ENCODE measurements at regions not wholly inside any gene's neighbourhood (a gene's known extent, or its start where the extent isn't known, plus 50 kb on each side); places are given as distances from the start of the nearest gene placed in this dataset.

DNA sequence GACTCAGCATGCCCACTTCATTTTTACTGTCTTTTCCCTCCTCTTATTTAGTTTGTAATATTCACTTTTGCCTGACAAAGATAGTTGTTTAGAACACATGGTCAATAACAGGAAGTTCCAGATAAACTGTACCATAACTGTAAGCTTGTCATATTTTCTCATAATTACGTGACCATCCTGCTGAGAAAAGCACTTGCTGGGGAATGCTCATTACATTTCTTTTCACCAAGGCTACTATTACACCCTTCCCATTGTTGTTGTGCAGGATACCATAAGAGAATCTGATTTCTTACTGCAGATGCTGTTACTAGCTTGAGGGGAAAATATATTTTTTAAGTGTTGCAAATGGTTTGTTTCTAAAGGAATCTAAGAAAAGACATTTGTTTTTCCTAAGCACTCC lies 111.7 kb upstream of the SLITRK6 start:
- peaks cover 0 to 3% (median 0%) of the 10 kb centered on the region in 3 donors for H3K27me3 Mint-ChIP-seq (ENCODE audit: low read depth in 3 of 3)
- H3K9me3 Mint-ChIP-seq: peaks cover 4 to 25% (median 16%) of the 10 kb centered on the region in 6 donors
- H3K4me3 Mint-ChIP-seq: no peak overlapping the region
- no peak overlapping the region for H3K27ac Mint-ChIP-seq
- peaks cover 0 to 1% of the 10 kb centered on the region in 2 donors for H3K4me1 Mint-ChIP-seq
- no peaks in the 10 kb centered on the region for H3K36me3 Mint-ChIP-seq
- DNase-seq: no peak

DNA sequence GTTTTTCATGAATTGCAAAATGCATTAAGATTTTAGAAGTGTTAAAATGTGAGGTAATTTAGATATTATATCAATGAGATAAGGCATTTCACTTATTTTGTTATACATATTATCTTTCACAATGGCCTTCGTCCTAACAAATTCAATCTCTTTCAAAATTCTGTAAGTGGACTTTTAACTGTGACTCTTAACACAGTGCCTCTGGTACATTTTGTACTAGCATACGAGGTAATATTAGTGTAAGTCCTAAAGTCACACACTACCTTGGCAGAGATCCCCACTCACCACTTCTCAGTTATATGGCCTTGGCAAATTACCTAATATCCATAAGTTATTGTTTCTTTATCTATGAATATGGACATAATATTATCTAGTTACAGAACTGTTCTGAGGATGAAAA lies 101.3 kb upstream of the SLITRK6 start:
- peaks cover 0 to 1% (median 0%) of the 10 kb centered on the region in 3 donors for H3K27me3 Mint-ChIP-seq (ENCODE audit: low read depth in 3 of 3)
- H3K9me3 Mint-ChIP-seq: peaks cover 6 to 13% (median 8%) of the 10 kb centered on the region in 6 donors
- no peak for DNase-seq
- no peak overlapping the region for H3K4me3 Mint-ChIP-seq
- H3K36me3 Mint-ChIP-seq: peaks cover 0 to 3% (median 0%) of the 10 kb centered on the region in 3 donors
- no peaks in the 10 kb centered on the region for H3K4me1 Mint-ChIP-seq
- H3K27ac Mint-ChIP-seq: no peak overlapping the region

DNA sequence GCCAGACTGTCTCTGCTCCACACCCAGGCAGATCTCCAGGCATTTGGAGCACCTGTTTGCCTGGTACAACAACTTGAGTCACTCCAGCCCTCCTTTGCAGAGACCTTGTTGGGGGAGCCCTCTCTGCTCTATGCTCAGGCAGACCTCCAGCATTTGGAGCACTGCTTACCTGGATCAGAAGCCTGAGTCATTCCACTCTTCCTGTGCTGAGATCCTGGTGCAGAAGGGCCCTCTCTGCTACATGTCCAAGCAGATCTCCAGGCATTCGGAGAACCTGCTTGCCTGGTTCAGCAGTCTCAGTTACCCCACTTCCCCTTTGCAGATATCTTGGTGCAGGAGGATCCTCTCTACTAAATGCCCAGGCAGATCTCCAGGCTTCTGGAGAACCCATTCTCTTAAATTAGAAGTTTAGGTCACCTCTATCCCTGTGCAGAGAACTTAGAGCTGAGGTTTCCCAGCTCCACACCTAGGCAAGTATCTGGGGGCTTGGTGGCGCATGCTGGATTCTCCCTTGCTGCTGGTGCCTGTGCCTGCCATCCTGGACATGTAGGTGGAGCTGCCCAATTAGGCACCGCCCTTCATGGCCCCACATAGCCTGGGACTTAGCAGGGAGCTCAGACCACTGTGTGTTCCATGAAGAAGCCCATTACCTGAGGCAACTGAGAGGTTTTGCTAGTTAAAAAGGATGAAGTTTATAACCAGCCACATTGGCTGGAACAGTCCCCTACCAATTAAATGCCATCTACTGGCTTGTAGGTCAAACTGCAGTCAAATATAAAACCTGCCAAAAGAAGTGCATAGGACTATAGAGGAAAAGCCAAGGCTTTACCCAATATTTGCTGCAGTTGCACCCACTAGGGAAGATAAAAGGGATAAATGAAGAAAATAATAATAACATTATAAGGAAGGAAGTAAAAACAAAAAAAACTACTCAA lies 97.6 kb upstream of the SLITRK6 start:
- no peak overlapping the region for H3K4me3 Mint-ChIP-seq

DNA sequence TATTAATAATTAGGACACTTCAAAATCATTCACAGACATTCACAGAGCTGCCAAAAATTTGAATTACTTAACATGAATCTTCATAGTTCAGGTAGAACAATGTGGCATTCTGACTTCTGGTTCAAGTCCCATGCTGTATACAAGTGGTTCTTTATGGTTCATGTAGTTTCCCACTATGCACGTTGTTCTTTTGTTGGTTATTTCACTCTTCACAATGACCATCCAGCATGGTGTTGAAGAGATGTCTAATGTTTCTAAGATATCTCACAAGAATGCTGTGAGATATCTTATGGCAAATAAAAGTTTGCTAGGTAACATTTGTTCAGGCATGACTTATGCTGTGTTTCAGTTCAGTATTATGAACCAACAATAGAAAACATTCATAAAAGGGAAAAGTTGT lies 88.2 kb upstream of the SLITRK6 start:
- Mint-ChIP-seq H3K27me3 (ENCODE audit: low read depth in 3 of 3) (peaks cover 0 to 2% (median 2%) of the 10 kb centered on the region in 3 donors), H3K4me3 (no peak overlapping the region), H3K9me3 (peaks cover 3 to 31% (median 16%) of the 10 kb centered on the region in 6 donors)

More for the DNA sequence above, 97.6 kb upstream of the SLITRK6 start:
- H3K9me3 Mint-ChIP-seq: peaks cover 4 to 25% (median 18%) of the 10 kb centered on the region in 6 donors
- no peak overlapping the region for H3K27ac Mint-ChIP-seq
- H3K27me3 Mint-ChIP-seq (ENCODE audit: low read depth in 3 of 3): no peaks in the 10 kb centered on the region
- DNase-seq: no peak
- no peaks in the 10 kb centered on the region for H3K4me1 Mint-ChIP-seq
- H3K36me3 Mint-ChIP-seq: peaks cover 0 to 3% (median 1%) of the 10 kb centered on the region in 3 donors

GRCh38 chr13:85879014-85879413 lies 79.8 kb upstream of the SLITRK6 start:
- no peak overlapping the region for H3K27ac Mint-ChIP-seq
- no peaks in the 10 kb centered on the region for H3K27me3 Mint-ChIP-seq (ENCODE audit: low read depth in 3 of 3)
- H3K9me3 Mint-ChIP-seq: peaks cover 0 to 22% (median 8%) of the 10 kb centered on the region in 6 donors
- no peaks in the 10 kb centered on the region for H3K4me1 Mint-ChIP-seq
- H3K4me3 Mint-ChIP-seq: no peak overlapping the region
- DNase-seq: no peak
- H3K36me3 Mint-ChIP-seq: peaks cover 0 to 4% (median 0%) of the 10 kb centered on the region in 3 donors

More for the DNA sequence above, 88.2 kb upstream of the SLITRK6 start:
- Mint-ChIP-seq H3K4me1 (no peaks in the 10 kb centered on the region), H3K36me3 (peaks cover 0 to 4% (median 0%) of the 10 kb centered on the region in 3 donors), H3K27ac (no peak overlapping the region)
- no peak for DNase-seq

GRCh38 chr13:85864963-85865530 lies 65.8 kb upstream of the SLITRK6 start:
- no peak overlapping the region for H3K27ac Mint-ChIP-seq
- no peaks in the 10 kb centered on the region for H3K27me3 Mint-ChIP-seq (ENCODE audit: low read depth in 3 of 3)
- DNase-seq: no peak
- peaks cover 0 to 18% (median 10%) of the 10 kb centered on the region in 6 donors for H3K9me3 Mint-ChIP-seq
- H3K4me1 Mint-ChIP-seq: no peaks in the 10 kb centered on the region
- no peak overlapping the region for H3K4me3 Mint-ChIP-seq
- H3K36me3 Mint-ChIP-seq: no peaks in the 10 kb centered on the region

DNA sequence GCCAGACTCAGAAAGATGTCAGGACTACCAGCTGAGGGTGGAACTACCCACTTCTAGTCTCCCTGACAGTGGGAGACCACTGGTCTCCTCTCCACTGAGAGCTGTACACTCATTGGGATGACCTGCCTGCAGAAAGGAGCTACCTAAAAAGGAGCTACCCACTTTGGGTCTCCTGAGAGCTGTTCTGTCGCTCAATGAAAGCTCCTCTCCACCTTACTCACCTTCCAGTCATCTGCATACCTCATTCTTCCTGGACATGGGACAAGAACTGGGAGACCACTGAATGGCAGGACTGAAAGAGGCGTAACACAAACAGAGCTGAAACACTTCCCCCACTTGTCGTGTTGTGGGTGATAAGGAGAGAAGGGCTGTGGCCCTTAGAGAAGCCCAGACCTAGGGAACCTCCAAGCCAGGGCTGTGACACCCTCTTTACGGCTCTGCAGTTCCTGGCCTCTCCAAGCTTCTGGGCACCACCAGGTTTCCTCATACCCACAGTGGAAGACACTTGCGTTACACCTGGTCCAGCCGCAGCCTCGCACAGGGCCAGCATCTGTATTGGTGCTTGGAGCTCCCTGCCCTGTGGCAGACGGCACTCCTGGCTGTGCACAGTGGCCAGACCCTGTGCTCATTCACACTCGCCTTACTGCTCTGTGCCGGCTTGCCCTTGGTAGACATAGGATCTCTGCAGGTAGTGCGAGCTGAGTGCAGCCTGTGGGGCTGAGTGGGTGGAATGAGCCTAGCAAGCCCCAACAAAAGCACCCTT lies 54.9 kb upstream of the SLITRK6 start:
- DNase-seq: no peak
- Mint-ChIP-seq H3K9me3 (peaks cover 12 to 40% (median 21%) of the 10 kb centered on the region in 6 donors), H3K4me3 (no peak overlapping the region), H3K4me1 (no peaks in the 10 kb centered on the region), H3K36me3 (peaks cover 0 to 3% (median 0%) of the 10 kb centered on the region in 3 donors), H3K27ac (no peak overlapping the region), H3K27me3 (ENCODE audit: low read depth in 3 of 3) (peaks cover 2 to 4% (median 3%) of the 10 kb centered on the region in 3 donors)

- Mint-ChIP-seq H3K27ac (no peak overlapping the region), H3K4me3 (no peak overlapping the region), H3K36me3 (peaks cover 0 to 3% (median 0%) of the 10 kb centered on the region in 3 donors), H3K4me1 (no peaks in the 10 kb centered on the region), H3K9me3 (peaks cover 9 to 38% (median 21%) of the 10 kb centered on the region in 6 donors), H3K27me3 (ENCODE audit: low read depth in 3 of 3) (peaks cover 0 to 3% (median 2%) of the 10 kb centered on the region in 3 donors)
- no peak for DNase-seq
Observed at GRCh38 chr13:85853161-85853894, 54.1 kb upstream of the SLITRK6 start.

All from immature natural killer cell (primary cell).